ENCODE measurements at regions not wholly inside any gene's neighbourhood (a gene's known extent, or its start where the extent isn't known, plus 50 kb on each side); places are given as distances from the start of the nearest gene placed in this dataset.

DNA sequence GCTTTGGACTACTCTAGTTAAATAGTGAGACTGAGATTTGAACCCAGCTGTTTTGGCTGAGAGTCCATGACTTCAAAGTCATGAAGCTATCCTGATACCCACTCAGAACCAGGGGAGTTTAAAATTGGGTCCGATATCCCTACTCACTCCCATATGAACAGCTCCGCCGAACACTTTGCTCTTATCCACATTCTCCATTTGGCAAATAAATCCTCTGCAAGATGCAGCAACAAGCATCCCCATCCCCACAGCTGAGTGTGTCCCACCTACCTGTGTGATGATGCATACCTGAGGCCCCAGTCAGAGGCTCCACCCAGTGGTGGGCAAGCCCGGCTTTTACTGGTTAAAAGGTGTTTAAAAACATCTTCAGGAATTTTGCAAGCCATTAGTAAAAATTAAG is 108.3 kb upstream of the SLC24A3 start:
- Mint-ChIP-seq H3K27me3 (peaks cover 1% of the 10 kb centered on the region), H3K9me3 (peaks cover 2% of the 10 kb centered on the region), H3K27ac (no peak overlapping the region), H3K36me3 (ENCODE audit: low read depth) (no peaks in the 10 kb centered on the region), H3K4me1 (no peaks in the 10 kb centered on the region), H3K4me3 (no peak overlapping the region)
- DNase-seq, result no peak
- intact Hi-C loops (cut with micrococcal nuclease), result no loop called here
- ChIA-PET CTCF (no interaction called here), POLR2A (no interaction called here)
- no peak for ATAC-seq (ENCODE audit: low read depth)
- TF ChIP-seq CTCF (IDR thresholded peaks at IDR 0.05), result no peak

DNA sequence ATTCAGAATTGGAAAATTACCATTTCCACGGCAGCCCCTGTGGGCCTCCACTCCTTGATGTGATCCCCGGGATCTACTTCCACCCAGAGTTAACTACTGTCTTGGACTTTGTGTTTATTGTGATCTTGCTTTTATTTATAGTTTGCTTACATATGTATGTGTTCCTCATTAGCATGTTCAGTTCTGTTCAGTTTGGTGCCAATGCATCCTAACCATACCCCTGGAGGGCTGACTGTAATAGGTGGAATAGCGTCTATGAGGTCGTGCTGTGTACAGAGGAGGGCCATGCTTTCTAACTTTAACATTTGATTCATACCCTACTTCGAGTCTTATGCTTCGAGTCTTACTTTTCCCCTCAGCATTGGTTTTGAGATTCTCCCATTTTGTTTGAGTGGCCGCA is 104.3 kb upstream of the SLC24A3 start:
- CTCF ChIA-PET, result no interaction called here
- Mint-ChIP-seq H3K4me3 (no peak overlapping the region), H3K9me3 (no peaks in the 10 kb centered on the region), H3K4me1 (no peaks in the 10 kb centered on the region), H3K27ac (no peak overlapping the region), H3K27me3 (peaks cover 1% of the 10 kb centered on the region), H3K36me3 (ENCODE audit: low read depth) (no peaks in the 10 kb centered on the region)
- POLR2A ChIA-PET, result no interaction called here
- no peak for TF ChIP-seq CTCF (IDR thresholded peaks at IDR 0.05)
- DNase-seq (no peak), ATAC-seq (ENCODE audit: low read depth) (no peak)
- intact Hi-C loops (cut with micrococcal nuclease), result no loop called here

DNA sequence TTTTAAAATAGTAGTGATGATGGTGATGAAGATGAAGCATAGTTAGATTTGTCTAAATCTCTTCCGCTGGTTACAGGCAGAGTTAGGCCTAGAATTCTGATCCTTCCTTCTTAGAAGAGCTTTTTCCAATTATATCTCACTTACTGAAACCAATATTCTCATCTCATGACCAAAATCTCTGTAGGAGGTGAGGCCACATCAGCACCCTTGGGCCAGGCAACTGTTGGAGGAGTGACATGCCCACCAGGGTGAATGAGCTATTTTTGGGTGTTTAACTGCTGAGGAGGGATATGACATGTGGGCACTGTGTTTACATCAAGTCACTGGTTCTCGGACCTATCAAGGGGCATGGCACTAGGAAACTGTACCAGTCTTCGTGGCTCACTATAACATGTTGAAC is 102.2 kb upstream of the SLC24A3 start:
- TF ChIP-seq CTCF (IDR thresholded peaks at IDR 0.05), result no peak
- Mint-ChIP-seq H3K9me3 (no peaks in the 10 kb centered on the region), H3K27ac (no peak overlapping the region), H3K4me1 (no peaks in the 10 kb centered on the region), H3K4me3 (no peak overlapping the region), H3K27me3 (no peaks in the 10 kb centered on the region), H3K36me3 (ENCODE audit: low read depth) (no peaks in the 10 kb centered on the region)
- DNase-seq, result no peak
- no peak for ATAC-seq (ENCODE audit: low read depth)
- POLR2A ChIA-PET, result no interaction called here
- intact Hi-C loops (cut with micrococcal nuclease), result no loop called here
- CTCF ChIA-PET, result no interaction called here

DNA sequence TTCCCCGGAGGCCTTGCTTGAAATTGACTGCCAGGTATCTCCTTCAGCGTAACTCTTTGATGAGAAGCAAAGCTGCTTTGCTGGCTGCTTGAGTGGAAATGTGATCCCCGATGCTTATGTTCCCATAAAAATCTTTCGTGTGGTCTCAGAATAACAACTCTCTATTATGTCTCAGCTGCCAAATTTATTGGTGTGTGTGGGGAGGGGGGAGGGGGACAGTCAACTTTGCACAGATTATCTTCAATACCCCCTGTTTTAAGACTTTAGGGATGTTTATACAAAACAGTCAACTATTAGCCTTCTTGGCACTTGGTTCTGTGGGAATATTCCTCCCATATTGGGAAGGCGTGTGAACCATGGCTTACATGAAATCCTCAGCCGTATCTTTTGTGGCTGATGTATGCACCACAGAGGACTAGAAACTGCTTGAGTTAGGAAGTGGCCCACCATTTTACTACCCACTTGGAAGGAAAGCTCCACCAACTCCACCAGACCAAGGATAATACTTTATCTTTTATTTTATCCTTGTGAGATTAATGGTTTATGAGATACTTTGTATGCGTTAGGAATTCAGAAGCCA is 101.5 kb upstream of the SLC24A3 start:
- intact Hi-C loops (cut with micrococcal nuclease), result no loop called here
- POLR2A ChIA-PET, result no interaction called here
- no peak for ATAC-seq (ENCODE audit: low read depth)

DNA sequence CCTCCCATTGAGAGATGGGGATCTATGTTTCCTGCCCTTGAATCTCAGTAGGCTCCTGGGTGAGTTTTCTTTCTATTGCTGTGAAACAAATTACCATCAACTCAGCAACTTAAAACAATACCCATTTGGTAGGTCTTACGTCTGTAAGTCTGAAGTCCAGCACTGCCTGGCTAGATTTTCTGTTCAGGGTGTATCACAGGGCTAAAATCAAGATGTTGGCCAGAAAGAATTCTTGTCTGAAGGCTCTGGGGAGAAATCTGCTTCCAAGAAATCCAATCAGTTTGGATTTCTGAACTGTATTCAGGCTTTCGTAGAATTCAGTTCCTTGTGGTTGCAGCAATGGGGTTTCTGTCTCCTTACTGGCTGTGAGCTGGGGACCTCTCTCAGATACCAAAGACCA is 99.6 kb upstream of the SLC24A3 start:
- POLR2A ChIA-PET, result no interaction called here
- H3K4me1 Mint-ChIP-seq, result no peaks in the 10 kb centered on the region
- H3K36me3 Mint-ChIP-seq (ENCODE audit: low read depth), result no peaks in the 10 kb centered on the region
- intact Hi-C loops (cut with micrococcal nuclease), result no loop called here
- no peaks in the 10 kb centered on the region for H3K9me3 Mint-ChIP-seq
- no peak for DNase-seq
- H3K27me3 Mint-ChIP-seq, result no peaks in the 10 kb centered on the region
- no peak for TF ChIP-seq CTCF (IDR thresholded peaks at IDR 0.05)
- no peak for ATAC-seq (ENCODE audit: low read depth)
- CTCF ChIA-PET, result no interaction called here
- H3K4me3 Mint-ChIP-seq, result no peak overlapping the region
- no peak overlapping the region for H3K27ac Mint-ChIP-seq

More for the DNA sequence above, 101.5 kb upstream of the SLC24A3 start:
- Mint-ChIP-seq H3K9me3 (no peaks in the 10 kb centered on the region), H3K27me3 (no peaks in the 10 kb centered on the region), H3K4me3 (no peak overlapping the region), H3K27ac (no peak overlapping the region), H3K36me3 (ENCODE audit: low read depth) (no peaks in the 10 kb centered on the region), H3K4me1 (no peaks in the 10 kb centered on the region)
- no peak for TF ChIP-seq CTCF (IDR thresholded peaks at IDR 0.05)
- DNase-seq, result no peak
- CTCF ChIA-PET, result no interaction called here
